ENCODE measurements at regions not wholly inside any gene's neighbourhood (a gene's known extent, or its start where the extent isn't known, plus 50 kb on each side); places are given as distances from the start of the nearest gene placed in this dataset.

- TF ChIP-seq CHD7 (IDR thresholded peaks at IDR 0.05; ENCODE audit: insufficient replicate concordance, low read length) (no peak), KDM5A (IDR thresholded peaks at IDR 0.05; ENCODE audit: low read length) (no peak), SP2 (IDR thresholded peaks at IDR 0.05; ENCODE audit: low read length) (no peak), TCF12 (IDR thresholded peaks at IDR 0.05; ENCODE audit: low read depth, low read length) (no peak), CBX5 (IDR thresholded peaks at IDR 0.05; ENCODE audit: low read depth, low read length) (no peak), ASH2L (IDR thresholded peaks at IDR 0.05; ENCODE audit: low read length) (no peak), SIRT6 (IDR thresholded peaks at IDR 0.05; ENCODE audit: low read length) (no peak), YY1 (IDR thresholded peaks at IDR 0.05; ENCODE audit: low read depth, low read length) (no peak), CHD2 (IDR thresholded peaks at IDR 0.05; ENCODE audit: low read length) (no peak), TEAD4 (IDR thresholded peaks at IDR 0.05; ENCODE audit: low read depth, low read length) (no peak), EZH2 (IDR thresholded peaks at IDR 0.05; ENCODE audit: low read depth, low read length, severe bottlenecking) (no peak), JUN (IDR thresholded peaks at IDR 0.05; ENCODE audit: low read depth, low read length) (no peak)
Observed at GRCh38 chr5:101991486-101991885, 304.6 kb downstream of the SLCO4C1 start (continued).

All from H1 (cell line).